Thyroid gland (tissue), 4 donors: ENCODE measurements at regions not wholly inside any gene's neighbourhood (a gene's known extent, or its start where the extent isn't known, plus 50 kb on each side); places are given as distances from the start of the nearest gene placed in this dataset.

Experiments
- CTCF ChIP-seq, 6 experiments: fragments of 200-600 bp in 3 of 6; fragments of 450-650 bp in 3 of 6; sonication (generic) in 3 of 6; IDR thresholded peaks; one replicate each; pipeline ENCODE4 v1.5.1; 2016 to 2019; ENCODE audit warnings: antibody characterized with exemption in 6 of 6, mild to moderate bottlenecking in 2 of 6, inconsistent platforms in 1 of 6, moderate library complexity in 1 of 6
- POLR2A ChIP-seq, 2 donors: fragments of 450-650 bp; IDR thresholded peaks; one replicate each; pipeline ENCODE4 v1.6.1; 2017; ENCODE audit warnings: antibody characterized with exemption in 2 of 2, mild to moderate bottlenecking in 2 of 2, moderate library complexity in 1 of 2

DNA sequence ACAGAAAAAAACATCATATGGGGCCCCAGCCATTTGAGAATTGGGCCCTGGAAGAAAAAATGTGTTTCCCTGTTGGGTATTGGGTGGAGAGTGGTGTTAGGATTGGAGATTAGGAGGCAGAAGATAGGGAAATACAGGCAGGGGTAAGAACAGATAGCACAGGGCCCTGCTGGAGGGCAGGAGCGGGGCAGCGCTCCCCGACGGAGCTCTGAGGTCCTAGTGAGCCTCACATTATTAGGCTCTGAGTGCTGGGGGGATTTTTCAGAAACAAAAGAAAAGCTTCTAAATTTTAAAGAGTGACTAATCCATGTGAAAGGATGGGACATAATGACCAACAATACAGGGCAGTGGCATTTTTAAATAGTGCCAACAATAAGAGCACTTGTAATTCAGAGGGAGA lies 241.2 kb downstream of the SOX2 start:
- TF ChIP-seq CTCF (IDR thresholded peaks at IDR 0.05) = no peak
- no peak for TF ChIP-seq POLR2A (IDR thresholded peaks at IDR 0.05)
